Mesenchymal stem cell (in vitro differentiated cells and primary cell): ENCODE measurements at regions not wholly inside any gene's neighbourhood (a gene's known extent, or its start where the extent isn't known, plus 50 kb on each side); places are given as distances from the start of the nearest gene placed in this dataset.

Experiments used
- DNase-seq: peaks from one replicate; pipeline ENCODE4 v3.0.0-alpha.2; 2013
- H2AFZ ChIP-seq: one replicate; pipeline ENCODE4 v1.6.1; 2013; ENCODE audit warnings: low read depth, mild to moderate bottlenecking, control low read depth, inconsistent platforms, low read length, moderate library complexity
- H2AK5ac ChIP-seq: 2 replicates; pipeline ENCODE4 v1.6.1; 2013; ENCODE audit warnings: low read length, moderate library complexity, mild to moderate bottlenecking, inconsistent platforms; ENCODE audit not compliant: severe bottlenecking
- H2BK120ac ChIP-seq: one replicate; pipeline ENCODE4 v1.6.1; 2013; ENCODE audit warnings: low read depth, mild to moderate bottlenecking, inconsistent platforms, low read length, moderate library complexity
- H2BK12ac ChIP-seq, 2 experiments: one replicate each; pipeline ENCODE4 v1.6.1; 2013; ENCODE audit warnings: inconsistent platforms in 2 of 2, low read length in 2 of 2, mild to moderate bottlenecking in 2 of 2, moderate library complexity in 2 of 2, control low read depth in 1 of 2
- H2BK15ac ChIP-seq: one replicate; pipeline ENCODE4 v1.6.1; 2013; ENCODE audit warnings: mild to moderate bottlenecking, low read depth, inconsistent platforms; ENCODE audit not compliant: poor library complexity, severe bottlenecking
- H2BK5ac ChIP-seq: 2 replicates; pipeline ENCODE4 v1.6.1; 2013; ENCODE audit warnings: low read depth, mild to moderate bottlenecking, low read length, control low read depth, inconsistent platforms; ENCODE audit not compliant: poor library complexity, severe bottlenecking
- H3K14ac ChIP-seq, 2 experiments: one replicate each; pipeline ENCODE4 v1.6.1; 2013; ENCODE audit warnings: inconsistent platforms in 2 of 2, low read length in 2 of 2, control low read depth in 1 of 2, mild to moderate bottlenecking in 1 of 2, moderate library complexity in 1 of 2
- H3K18ac ChIP-seq, 2 experiments: one replicate each; pipeline ENCODE4 v1.6.1; 2013; ENCODE audit warnings: inconsistent platforms in 2 of 2, low read length in 2 of 2, control low read depth in 1 of 2, low read depth in 1 of 2, mild to moderate bottlenecking in 1 of 2
- H3K23ac ChIP-seq, 2 experiments: one replicate each; pipeline ENCODE4 v1.6.1; 2013; ENCODE audit warnings: inconsistent platforms in 2 of 2, low read length in 2 of 2, mild to moderate bottlenecking in 2 of 2, moderate library complexity in 2 of 2, control low read depth in 1 of 2
- H3K27ac ChIP-seq: 2 replicates; pipeline ENCODE4 v1.5.1; 2013; ENCODE audit warnings: mild to moderate bottlenecking, moderate library complexity, low read length, control low read depth, inconsistent platforms; ENCODE audit not compliant: poor library complexity, severe bottlenecking
- H3K27me3 ChIP-seq, 2 experiments: 2 replicates each; pipeline versions ENCODE4 v1.6.1 to v1.7.0; 2013; ENCODE audit warnings: low read length in 2 of 2, mild to moderate bottlenecking in 2 of 2, moderate library complexity in 2 of 2, control low read depth in 1 of 2, inconsistent platforms in 1 of 2; ENCODE audit not compliant: control insufficient read depth in 1 of 2, insufficient read depth in 1 of 2
- H3K36me3 ChIP-seq, 2 experiments: 2 replicates each; pipeline versions ENCODE4 v1.6.1 to v1.7.0; 2013; ENCODE audit warnings: low read length in 2 of 2, control low read depth in 1 of 2, inconsistent platforms in 1 of 2, low read depth in 1 of 2, mild to moderate bottlenecking in 1 of 2; ENCODE audit not compliant: insufficient read depth in 2 of 2, control insufficient read depth in 1 of 2
- H3K4ac ChIP-seq, 2 experiments: one replicate each; pipeline ENCODE4 v1.6.1; 2013; ENCODE audit warnings: inconsistent platforms in 2 of 2, low read length in 2 of 2, mild to moderate bottlenecking in 2 of 2, moderate library complexity in 2 of 2, control low read depth in 1 of 2, low read depth in 1 of 2
- H3K4me1 ChIP-seq: 2 replicates; pipeline ENCODE4 v1.6.1; 2013; ENCODE audit warnings: low read depth, low read length, control low read depth; ENCODE audit not compliant: control insufficient read depth, insufficient read depth
- H3K4me2 ChIP-seq: 2 replicates; pipeline ENCODE4 v1.6.1; 2013; ENCODE audit warnings: low read length, mild to moderate bottlenecking, inconsistent platforms; ENCODE audit not compliant: poor library complexity, severe bottlenecking
- H3K4me3 ChIP-seq, 2 experiments: 2 replicates each; pipeline versions ENCODE4 v1.5.1 to v1.7.0; 2013; ENCODE audit warnings: low read length in 2 of 2, mild to moderate bottlenecking in 2 of 2, control low read depth in 1 of 2, low read depth in 1 of 2; ENCODE audit not compliant: insufficient read depth in 1 of 2
- H3K79me1 ChIP-seq: replicated peaks from 2 replicates; pipeline ENCODE4 v1.6.1; 2013; ENCODE audit warnings: mild to moderate bottlenecking, control low read depth, low read length, inconsistent platforms; ENCODE audit not compliant: poor library complexity, severe bottlenecking
- H3K9ac ChIP-seq: 2 replicates; pipeline ENCODE4 v1.7.0; 2013; ENCODE audit warnings: mild to moderate bottlenecking, low read length, moderate library complexity
- H3K9me3 ChIP-seq: 2 replicates; pipeline ENCODE4 v1.7.0; 2013; ENCODE audit warnings: mild to moderate bottlenecking, low read length; ENCODE audit not compliant: control insufficient read depth
- H4K8ac ChIP-seq: one replicate; pipeline ENCODE4 v1.6.1; 2013; ENCODE audit warnings: inconsistent platforms, mild to moderate bottlenecking, low read length, moderate library complexity
- H4K91ac ChIP-seq: one replicate; pipeline ENCODE4 v1.6.1; 2013; ENCODE audit warnings: mild to moderate bottlenecking, low read length, inconsistent platforms
- WGBS: methylation state at CpG from one replicate; pipeline ENCODE4 v1.1.7; 2013; ENCODE audit warnings: mixed read lengths; 5-methylcytosine and 5-hydroxymethylcytosine counted together

- no peak overlapping the region for H2BK5ac ChIP-seq
- H3K79me1 ChIP-seq, result no peaks in the 10 kb centered on the region
- H4K8ac ChIP-seq, result no peak overlapping the region
- no peak overlapping the region for H2BK120ac ChIP-seq
- no peaks in the 10 kb centered on the region for H3K27me3 ChIP-seq
- H3K4me3 ChIP-seq, result no peak overlapping the region
- no peak overlapping the region for H3K14ac ChIP-seq
- H3K23ac ChIP-seq, result no peak overlapping the region
- no peak overlapping the region for H3K4ac ChIP-seq
- no peak overlapping the region for H2BK15ac ChIP-seq
- no peak overlapping the region for H3K27ac ChIP-seq
- no peak overlapping the region for H2BK12ac ChIP-seq
- no peak overlapping the region for H3K18ac ChIP-seq
- no peak overlapping the region for H2AFZ ChIP-seq
- WGBS, result 92% methylated on average over 2 of the region's 3 CpGs
- H3K4me2 ChIP-seq, result no peak overlapping the region
- no peak overlapping the region for H4K91ac ChIP-seq
- DNase-seq, result no peak
- no peaks in the 10 kb centered on the region for H3K36me3 ChIP-seq
- H3K9ac ChIP-seq, result no peak overlapping the region
- no peak overlapping the region for H2AK5ac ChIP-seq
- H3K4me1 ChIP-seq, result peaks cover 2% of the 10 kb centered on the region
- no peaks in the 10 kb centered on the region for H3K9me3 ChIP-seq
Measured at GRCh38 chr12:77642246-77642645, 188.4 kb upstream of the NAV3 start.

GRCh38 chr12:77640356-77640755 lies 190.3 kb upstream of the NAV3 start:
- no peak overlapping the region for H4K8ac ChIP-seq
- no peak for DNase-seq
- H2BK12ac ChIP-seq, result no peak overlapping the region
- H2BK120ac ChIP-seq, result no peak overlapping the region
- H3K4ac ChIP-seq, result no peak overlapping the region
- H3K4me2 ChIP-seq, result no peak overlapping the region
- H2BK5ac ChIP-seq, result no peak overlapping the region
- no peak overlapping the region for H3K14ac ChIP-seq
- no peak overlapping the region for H3K18ac ChIP-seq
- H2BK15ac ChIP-seq, result no peak overlapping the region
- no peaks in the 10 kb centered on the region for H3K36me3 ChIP-seq
- H2AFZ ChIP-seq, result no peak overlapping the region
- H3K9me3 ChIP-seq, result no peaks in the 10 kb centered on the region
- H3K27me3 ChIP-seq, result no peaks in the 10 kb centered on the region
- H3K79me1 ChIP-seq, result no peaks in the 10 kb centered on the region
- H3K27ac ChIP-seq, result no peak overlapping the region
- no peak overlapping the region for H3K9ac ChIP-seq
- no peak overlapping the region for H2AK5ac ChIP-seq
- H3K23ac ChIP-seq, result no peak overlapping the region
- H4K91ac ChIP-seq, result no peak overlapping the region
- no peak overlapping the region for H3K4me3 ChIP-seq
- no peaks in the 10 kb centered on the region for H3K4me1 ChIP-seq

GRCh38 chr12:77630790-77631445 lies 199.8 kb upstream of the NAV3 start:
- Histone ChIP-seq H2AFZ (no peak overlapping the region), H3K27me3 (no peaks in the 10 kb centered on the region), H3K18ac (no peak overlapping the region), H4K91ac (no peak overlapping the region), H3K27ac (no peak overlapping the region), H2BK120ac (no peak overlapping the region), H4K8ac (no peak overlapping the region), H3K4me2 (no peak overlapping the region), H2AK5ac (no peak overlapping the region), H2BK15ac (no peak overlapping the region), H2BK12ac (no peak overlapping the region), H3K9ac (no peak overlapping the region), H3K14ac (no peak overlapping the region), H3K4me1 (no peaks in the 10 kb centered on the region), H3K4me3 (no peak overlapping the region), H3K36me3 (no peaks in the 10 kb centered on the region), H3K79me1 (no peaks in the 10 kb centered on the region), H3K4ac (no peak overlapping the region), H2BK5ac (no peak overlapping the region), H3K9me3 (peaks cover 7% of the 10 kb centered on the region), H3K23ac (no peak overlapping the region)
- DNase-seq, result no peak
- 100% methylated on average over 1 of the region's 1 CpG for WGBS

DNA sequence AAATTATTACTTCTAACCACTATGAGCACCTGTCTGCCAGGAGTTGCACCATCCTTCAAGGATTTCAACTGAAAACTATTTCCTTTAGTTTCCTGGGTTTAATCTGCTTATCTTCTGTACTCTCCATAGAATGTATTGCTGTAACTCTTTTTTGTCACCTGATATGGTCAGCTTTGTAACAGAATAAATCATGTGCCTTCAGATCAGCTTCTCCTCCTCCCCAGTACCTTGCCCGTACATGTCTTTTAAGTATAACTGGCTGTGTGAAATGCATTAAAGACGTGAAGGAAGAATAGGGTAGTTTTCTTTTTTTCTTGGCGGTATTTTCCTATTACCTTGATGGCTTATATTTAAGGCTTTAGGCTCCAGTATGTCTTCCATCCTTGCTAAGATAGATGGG lies 200.3 kb upstream of the NAV3 start:
- no peak overlapping the region for H3K23ac ChIP-seq
- H3K27me3 ChIP-seq, result no peaks in the 10 kb centered on the region
- no peak overlapping the region for H4K8ac ChIP-seq
- H3K18ac ChIP-seq, result no peak overlapping the region
- H2BK5ac ChIP-seq, result no peak overlapping the region
- H3K27ac ChIP-seq, result no peak overlapping the region
- H4K91ac ChIP-seq, result no peak overlapping the region
- no peak overlapping the region for H3K4ac ChIP-seq
- no peak overlapping the region for H2BK12ac ChIP-seq
- no peak overlapping the region for H2BK120ac ChIP-seq
- no peak overlapping the region for H2AK5ac ChIP-seq
- H3K4me2 ChIP-seq, result no peak overlapping the region
- no peaks in the 10 kb centered on the region for H3K79me1 ChIP-seq
- H3K9me3 ChIP-seq, result peaks cover 7% of the 10 kb centered on the region
- DNase-seq, result no peak
- no peaks in the 10 kb centered on the region for H3K36me3 ChIP-seq
- no CpG with 5 or more reads among the region's 3 CpGs for WGBS
- no peak overlapping the region for H3K14ac ChIP-seq
- H3K4me3 ChIP-seq, result no peak overlapping the region
- H3K4me1 ChIP-seq, result no peaks in the 10 kb centered on the region
- H2BK15ac ChIP-seq, result no peak overlapping the region
- H3K9ac ChIP-seq, result no peak overlapping the region
- H2AFZ ChIP-seq, result no peak overlapping the region
